HEK293T (cell line): ENCODE measurements at regions not wholly inside any gene's neighbourhood (a gene's known extent, or its start where the extent isn't known, plus 50 kb on each side); places are given as distances from the start of the nearest gene placed in this dataset.

Experiments
- CTBP1 ChIP-seq: fragments of 450-650 bp; IDR thresholded peaks from 2 replicates; pipeline ENCODE4 v1.6.1; 2016; ENCODE audit warnings: borderline replicate concordance
- ELF4 ChIP-seq: fragments of 450-650 bp; IDR thresholded peaks from 2 replicates; pipeline ENCODE4 v1.6.1; 2017; ENCODE audit warnings: antibody characterized with exemption
- FOXA1 ChIP-seq: fragments of 450-650 bp; IDR thresholded peaks from 2 replicates; pipeline ENCODE4 v1.6.1; 2016; ENCODE audit warnings: mild to moderate bottlenecking
- FOXK2 ChIP-seq: fragments of 450-650 bp; IDR thresholded peaks from 2 replicates; pipeline ENCODE4 v1.6.1; 2016; ENCODE audit warnings: mild to moderate bottlenecking
- FOXM1 ChIP-seq: fragments of 450-650 bp; IDR thresholded peaks from 2 replicates; pipeline ENCODE4 v1.6.1; 2017; ENCODE audit warnings: mild to moderate bottlenecking, borderline replicate concordance
- HDGF ChIP-seq: fragments of 450-650 bp; IDR thresholded peaks from 2 replicates; pipeline ENCODE4 v1.6.1; 2017; ENCODE audit warnings: antibody characterized with exemption, borderline replicate concordance
- L3MBTL2 ChIP-seq: fragments of 450-650 bp; conservative IDR thresholded peaks from 2 replicates; pipeline ENCODE4 v1.6.1; 2016; ENCODE audit warnings: mild to moderate bottlenecking
- LEF1 ChIP-seq: fragments of 450-650 bp; IDR thresholded peaks from 2 replicates; pipeline ENCODE4 v1.6.1; 2017; ENCODE audit warnings: mild to moderate bottlenecking, borderline replicate concordance
- NFRKB ChIP-seq: fragments of 450-650 bp; IDR thresholded peaks from 2 replicates; pipeline ENCODE4 v1.6.1; 2016; ENCODE audit warnings: mild to moderate bottlenecking, moderate library complexity
- SP1 ChIP-seq: fragments of 450-650 bp; IDR thresholded peaks from 2 replicates; pipeline ENCODE4 v1.6.1; 2017
- SUZ12 ChIP-seq: fragments of 450-650 bp; IDR thresholded peaks from 2 replicates; pipeline ENCODE4 v1.6.1; 2016; ENCODE audit warnings: mild to moderate bottlenecking
- TARDBP ChIP-seq: fragments of 450-650 bp; IDR thresholded peaks from 2 replicates; pipeline ENCODE4 v1.6.1; 2016
- ZNF384 ChIP-seq: fragments of 450-650 bp; IDR thresholded peaks from 2 replicates; pipeline ENCODE4 v1.6.1; 2016
- TF ChIP-seq, protein P1 (sequence below): fragments of 450-650 bp; IDR thresholded peaks from 2 replicates; pipeline ENCODE4 v1.6.1; 2016

DNA sequence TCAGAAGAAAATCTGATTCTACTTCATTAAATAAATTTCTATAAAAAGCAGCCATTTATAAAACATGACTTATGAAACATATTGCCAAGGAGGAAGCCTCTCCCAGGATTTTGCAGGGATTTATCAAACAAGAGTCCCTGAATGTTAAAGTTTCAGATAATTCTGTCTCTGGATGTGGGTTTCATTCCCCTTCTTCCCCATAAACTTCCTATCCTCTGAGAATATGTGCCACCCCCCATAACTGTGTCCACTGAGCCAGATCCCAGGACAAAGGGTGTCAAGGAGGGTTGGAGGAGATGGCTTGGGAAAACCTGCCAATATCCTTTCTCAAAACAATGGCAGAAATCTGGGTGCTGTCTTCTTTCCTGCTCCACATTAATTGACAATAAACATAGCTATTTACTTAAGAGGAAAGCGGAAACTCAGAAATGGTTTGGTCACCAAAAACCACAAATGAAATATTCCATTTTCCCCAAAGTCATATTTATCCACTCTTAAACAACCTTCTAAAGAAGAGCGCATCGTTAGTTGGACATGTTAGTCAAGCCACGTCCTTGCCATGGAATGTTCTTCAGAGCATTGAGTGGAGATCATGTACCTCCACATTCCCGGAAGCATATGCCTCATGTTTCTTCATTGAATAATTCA, 54.3 kb upstream of the AKR1E2 start:
- no peak for TF ChIP-seq L3MBTL2
- TF ChIP-seq, protein P1, sequence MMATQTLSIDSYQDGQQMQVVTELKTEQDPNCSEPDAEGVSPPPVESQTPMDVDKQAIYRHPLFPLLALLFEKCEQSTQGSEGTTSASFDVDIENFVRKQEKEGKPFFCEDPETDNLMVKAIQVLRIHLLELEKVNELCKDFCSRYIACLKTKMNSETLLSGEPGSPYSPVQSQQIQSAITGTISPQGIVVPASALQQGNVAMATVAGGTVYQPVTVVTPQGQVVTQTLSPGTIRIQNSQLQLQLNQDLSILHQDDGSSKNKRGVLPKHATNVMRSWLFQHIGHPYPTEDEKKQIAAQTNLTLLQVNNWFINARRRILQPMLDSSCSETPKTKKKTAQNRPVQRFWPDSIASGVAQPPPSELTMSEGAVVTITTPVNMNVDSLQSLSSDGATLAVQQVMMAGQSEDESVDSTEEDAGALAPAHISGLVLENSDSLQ: no peak
- no peak for TF ChIP-seq TARDBP
- TF ChIP-seq NFRKB: no peak
- TF ChIP-seq ELF4: no peak
- TF ChIP-seq ZNF384: no peak
- no peak for TF ChIP-seq FOXM1
- no peak for TF ChIP-seq HDGF
- TF ChIP-seq FOXA1: no peak
- no peak for TF ChIP-seq CTBP1
- TF ChIP-seq SUZ12: no peak
- TF ChIP-seq LEF1: no peak
- TF ChIP-seq SP1: no peak
- no peak for TF ChIP-seq FOXK2
